ENCODE measurements at regions not wholly inside any gene's neighbourhood (a gene's known extent, or its start where the extent isn't known, plus 50 kb on each side); places are given as distances from the start of the nearest gene placed in this dataset.

- no peak for DNase-seq (ENCODE audit: low spot score)
- TF ChIP-seq CTCF (IDR thresholded peaks at IDR 0.05; ENCODE audit: extremely low read depth, missing control alignments) = no peak
Observed at GRCh38 chr5:168234133-168234532, 57.3 kb upstream of the WWC1 start.

- DNase-seq (ENCODE audit: low spot score) = no peak
Observed at GRCh38 chr5:168238463-168238862, 53.0 kb upstream of the WWC1 start.

GRCh38 chr5:168239325-168239724 lies 52.1 kb upstream of the WWC1 start:
- no peak for DNase-seq (ENCODE audit: low spot score)
- no peak for TF ChIP-seq CTCF (IDR thresholded peaks at IDR 0.05; ENCODE audit: extremely low read depth, missing control alignments)

More at GRCh38 chr5:168238463-168238862, 53.0 kb upstream of the WWC1 start:
- no peak for TF ChIP-seq CTCF (IDR thresholded peaks at IDR 0.05; ENCODE audit: extremely low read depth, missing control alignments)
